ENCODE measurements at regions not wholly inside any gene's neighbourhood (a gene's known extent, or its start where the extent isn't known, plus 50 kb on each side); places are given as distances from the start of the nearest gene placed in this dataset.

DNA sequence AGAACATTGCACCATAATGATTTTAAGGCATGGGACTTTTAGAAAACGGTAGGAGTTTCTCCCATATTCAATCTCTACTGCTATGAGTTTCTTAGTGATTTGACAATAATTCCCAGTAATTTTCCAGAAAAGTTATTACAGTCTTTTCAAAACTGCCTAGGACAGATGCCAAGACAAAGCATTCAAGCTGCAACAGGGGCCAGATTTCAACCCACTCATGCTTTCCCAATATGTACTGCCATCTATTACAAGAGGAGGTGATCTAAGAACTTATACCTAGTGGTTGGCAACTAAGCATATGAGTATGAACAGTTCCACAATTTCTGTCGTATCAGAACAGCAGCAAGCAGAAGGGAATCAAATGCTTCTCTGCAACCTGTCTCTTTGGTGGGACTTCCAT is 95.1 kb upstream of the TMED7 start:
- TF ChIP-seq, protein P1, sequence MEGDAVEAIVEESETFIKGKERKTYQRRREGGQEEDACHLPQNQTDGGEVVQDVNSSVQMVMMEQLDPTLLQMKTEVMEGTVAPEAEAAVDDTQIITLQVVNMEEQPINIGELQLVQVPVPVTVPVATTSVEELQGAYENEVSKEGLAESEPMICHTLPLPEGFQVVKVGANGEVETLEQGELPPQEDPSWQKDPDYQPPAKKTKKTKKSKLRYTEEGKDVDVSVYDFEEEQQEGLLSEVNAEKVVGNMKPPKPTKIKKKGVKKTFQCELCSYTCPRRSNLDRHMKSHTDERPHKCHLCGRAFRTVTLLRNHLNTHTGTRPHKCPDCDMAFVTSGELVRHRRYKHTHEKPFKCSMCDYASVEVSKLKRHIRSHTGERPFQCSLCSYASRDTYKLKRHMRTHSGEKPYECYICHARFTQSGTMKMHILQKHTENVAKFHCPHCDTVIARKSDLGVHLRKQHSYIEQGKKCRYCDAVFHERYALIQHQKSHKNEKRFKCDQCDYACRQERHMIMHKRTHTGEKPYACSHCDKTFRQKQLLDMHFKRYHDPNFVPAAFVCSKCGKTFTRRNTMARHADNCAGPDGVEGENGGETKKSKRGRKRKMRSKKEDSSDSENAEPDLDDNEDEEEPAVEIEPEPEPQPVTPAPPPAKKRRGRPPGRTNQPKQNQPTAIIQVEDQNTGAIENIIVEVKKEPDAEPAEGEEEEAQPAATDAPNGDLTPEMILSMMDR (IDR thresholded peaks at IDR 0.05; ENCODE audit: low read depth, low read length), result no peak
- Histone ChIP-seq H3K36me3 (no peaks in the 10 kb centered on the region), H3K9me3 (no peaks in the 10 kb centered on the region), H3K4me1 (no peaks in the 10 kb centered on the region), H3K4me3 (ENCODE audit: low read depth, low read length) (no peak overlapping the region), H3K27me3 (no peaks in the 10 kb centered on the region)
- no peak for DNase-seq

DNA sequence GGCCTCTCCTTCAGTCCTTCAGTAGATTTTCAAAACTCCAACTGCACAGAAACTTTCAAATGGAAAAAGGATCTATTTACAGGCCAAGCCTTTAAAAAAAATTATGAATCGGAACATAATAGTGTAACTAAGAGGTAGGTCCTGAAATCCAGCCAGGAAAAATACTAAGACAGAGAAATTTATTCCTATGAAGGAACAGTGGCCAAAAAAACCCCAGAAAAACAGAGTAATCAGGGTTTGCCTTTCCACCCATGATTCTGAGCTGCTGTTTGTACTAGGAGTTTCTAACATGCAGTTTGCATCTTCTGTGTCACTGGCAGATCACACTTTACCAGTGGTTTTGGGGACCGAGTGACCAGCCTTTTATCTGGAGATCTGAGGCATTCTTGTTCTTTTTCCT is 93.1 kb upstream of the TMED7 start:
- Histone ChIP-seq H3K9me3 (no peaks in the 10 kb centered on the region), H3K27me3 (no peaks in the 10 kb centered on the region), H3K4me1 (no peaks in the 10 kb centered on the region), H3K4me3 (ENCODE audit: low read depth, low read length) (no peak overlapping the region), H3K36me3 (no peaks in the 10 kb centered on the region)
- no peak for DNase-seq
- TF ChIP-seq, protein P1 (IDR thresholded peaks at IDR 0.05; ENCODE audit: low read depth, low read length), result no peak

DNA sequence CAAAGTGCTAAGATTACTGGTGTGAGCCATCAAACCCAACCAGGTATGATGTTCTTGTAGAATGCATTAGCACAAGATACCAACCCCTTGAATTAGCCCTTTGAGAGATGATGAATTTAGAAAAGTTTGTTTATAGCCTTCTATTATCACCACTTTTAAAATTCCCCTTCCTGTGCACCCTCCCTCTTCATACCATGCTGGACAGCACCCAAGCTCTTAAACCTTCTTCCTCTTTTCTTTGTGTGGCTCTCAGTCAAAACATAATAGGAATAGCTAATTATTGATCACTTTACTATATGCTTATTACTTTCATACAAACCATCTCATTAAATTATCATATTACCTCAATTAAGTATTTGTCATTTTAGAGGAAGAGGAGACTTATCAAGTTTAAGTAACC is 87.6 kb upstream of the TMED7 start:
- Histone ChIP-seq H3K4me3 (ENCODE audit: low read depth, low read length) (no peak overlapping the region), H3K36me3 (no peaks in the 10 kb centered on the region), H3K27me3 (no peaks in the 10 kb centered on the region), H3K9me3 (no peaks in the 10 kb centered on the region), H3K4me1 (no peaks in the 10 kb centered on the region)
- TF ChIP-seq, protein P1 (IDR thresholded peaks at IDR 0.05; ENCODE audit: low read depth, low read length), result no peak
- no peak for DNase-seq

DNA sequence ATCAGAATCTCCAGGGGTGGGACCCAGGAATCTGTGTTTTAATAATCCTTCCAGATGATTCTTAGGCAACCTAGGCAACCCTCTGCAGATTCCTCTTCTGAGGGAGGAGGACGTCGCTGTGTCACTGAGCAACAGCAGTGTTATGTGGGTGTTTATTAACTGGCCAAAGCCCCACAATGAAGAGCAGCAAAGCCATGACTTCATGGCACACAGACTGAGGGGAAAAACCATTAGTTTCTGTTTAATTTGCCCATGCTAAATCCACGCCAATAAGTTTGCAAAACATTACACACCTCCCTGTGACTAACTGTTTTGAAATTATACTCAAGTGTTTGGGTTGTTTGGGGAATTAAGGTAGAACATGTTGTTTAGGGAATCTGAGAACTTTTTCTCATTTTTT is 83.7 kb upstream of the TMED7 start:
- Histone ChIP-seq H3K4me3 (ENCODE audit: low read depth, low read length) (no peak overlapping the region), H3K36me3 (no peaks in the 10 kb centered on the region), H3K9me3 (no peaks in the 10 kb centered on the region), H3K4me1 (no peaks in the 10 kb centered on the region), H3K27me3 (no peaks in the 10 kb centered on the region)
- TF ChIP-seq, protein P1 (IDR thresholded peaks at IDR 0.05; ENCODE audit: low read depth, low read length), result no peak
- no peak for DNase-seq

DNA sequence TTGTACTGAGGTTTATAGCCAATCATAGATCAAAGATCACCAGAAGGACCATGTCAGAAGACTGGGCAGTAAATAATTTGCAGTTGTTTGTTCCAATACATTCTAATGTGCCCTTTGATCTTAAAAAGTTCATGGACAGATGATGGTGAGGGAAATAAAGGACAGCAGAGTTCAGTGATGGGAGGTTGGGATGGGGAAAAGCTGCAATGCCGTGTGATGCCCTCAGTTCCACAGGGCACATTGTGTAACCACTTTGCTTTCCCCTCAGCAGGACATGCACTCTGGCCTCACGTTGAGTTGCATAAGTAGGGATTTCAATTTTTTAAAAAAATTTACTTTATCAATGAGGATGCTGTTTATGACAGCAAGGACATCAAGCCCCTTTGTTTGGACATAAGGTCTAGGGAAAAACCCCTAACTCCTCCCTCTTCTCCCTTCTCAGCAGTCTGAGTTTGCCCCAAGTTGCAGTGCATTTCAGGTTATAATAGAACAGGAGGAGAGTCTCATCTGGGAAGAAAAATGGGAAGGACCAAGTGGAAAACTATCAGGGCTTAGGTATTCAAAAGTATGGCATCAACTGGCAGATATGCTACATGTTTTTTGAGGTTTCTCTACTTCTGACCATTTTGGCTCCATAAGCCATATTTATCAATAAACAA is 83.1 kb upstream of the TMED7 start:
- no peaks in the 10 kb centered on the region for H3K4me1 ChIP-seq
- H3K4me3 ChIP-seq (ENCODE audit: low read depth, low read length), result no peak overlapping the region
- no peaks in the 10 kb centered on the region for H3K27me3 ChIP-seq
- TF ChIP-seq, protein P1 (IDR thresholded peaks at IDR 0.05; ENCODE audit: low read depth, low read length), result no peak
- no peak for DNase-seq
- no peaks in the 10 kb centered on the region for H3K9me3 ChIP-seq
- no peaks in the 10 kb centered on the region for H3K36me3 ChIP-seq

DNA sequence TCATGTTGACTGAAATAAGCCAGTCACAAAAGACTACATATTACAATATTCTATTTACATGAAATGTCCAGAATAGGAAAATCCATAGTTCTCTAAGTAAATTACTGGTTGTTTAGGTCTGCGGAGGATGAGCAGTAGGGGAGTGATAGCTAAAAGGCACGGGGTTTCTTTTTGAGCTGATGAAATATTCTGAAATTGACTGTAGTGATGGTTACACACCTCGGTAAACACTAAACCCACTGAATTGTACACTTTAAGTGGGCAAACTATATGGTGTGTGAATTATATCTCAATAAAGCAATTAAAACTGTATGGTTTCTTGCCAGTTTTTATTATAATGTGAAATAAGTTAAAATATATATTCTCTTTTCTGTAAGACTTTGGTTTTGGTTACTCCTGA is 77.7 kb upstream of the TMED7 start:
- Histone ChIP-seq H3K9me3 (no peaks in the 10 kb centered on the region), H3K27me3 (no peaks in the 10 kb centered on the region; the same call in 1 of the 2 replicates), H3K4me3 (ENCODE audit: low read depth, low read length) (no peak overlapping the region), H3K36me3 (no peaks in the 10 kb centered on the region), H3K4me1 (no peaks in the 10 kb centered on the region)
- no peak for DNase-seq
- TF ChIP-seq, protein P1 (IDR thresholded peaks at IDR 0.05; ENCODE audit: low read depth, low read length), result no peak
